Subcutaneous abdominal adipose tissue (tissue), 5 donors: ENCODE measurements at regions not wholly inside any gene's neighbourhood (a gene's known extent, or its start where the extent isn't known, plus 50 kb on each side); places are given as distances from the start of the nearest gene placed in this dataset.

Experiments
- H3K27ac ChIP-seq: one replicate; pipeline ENCODE4 v1.7.0; 2013; ENCODE audit warnings: low read depth, mild to moderate bottlenecking, inconsistent platforms, low read length, moderate library complexity
- H3K27me3 ChIP-seq, 5 donors: one replicate each; pipeline ENCODE4 v1.7.0; 2013; ENCODE audit warnings: low read length in 5 of 5, inconsistent platforms in 1 of 5; ENCODE audit not compliant: control insufficient read depth in 5 of 5, insufficient read depth in 4 of 5
- H3K36me3 ChIP-seq, 5 donors: one replicate each; pipeline ENCODE4 v1.7.0; 2013; ENCODE audit warnings: low read length in 5 of 5; ENCODE audit not compliant: control insufficient read depth in 5 of 5, insufficient read depth in 5 of 5
- H3K4me1 ChIP-seq, 5 donors: one replicate each; pipeline ENCODE4 v1.7.0; 2013; ENCODE audit warnings: low read length in 5 of 5, mild to moderate bottlenecking in 3 of 5, moderate library complexity in 1 of 5; ENCODE audit not compliant: control insufficient read depth in 5 of 5, insufficient read depth in 5 of 5
- H3K4me3 ChIP-seq, 5 donors: one replicate each; pipeline ENCODE4 v1.7.0; 2013; ENCODE audit warnings: low read length in 5 of 5, low read depth in 1 of 5
- H3K9ac ChIP-seq, 5 donors: one replicate each; pipeline ENCODE4 v1.7.0; 2013; ENCODE audit warnings: low read length in 5 of 5, mild to moderate bottlenecking in 4 of 5, moderate library complexity in 3 of 5
- H3K9me3 ChIP-seq, 5 donors: one replicate each; pipeline ENCODE4 v1.7.0; 2013; ENCODE audit warnings: low read length in 5 of 5; ENCODE audit not compliant: control insufficient read depth in 5 of 5
- donor health status: healthy.
- donor health status: healthy.
- donor health status: healthy.
- donor health status: healthy.
- donor health status: healthy.

GRCh38 chr4:4776934-4777333 is 82.5 kb upstream of the MSX1 start:
- H3K9me3 ChIP-seq = peaks cover 0 to 6% (median 4%) of the 10 kb centered on the region in 5 donors
- no peaks in the 10 kb centered on the region for H3K36me3 ChIP-seq
- no peak overlapping the region for H3K27ac ChIP-seq
- no peaks in the 10 kb centered on the region for H3K4me1 ChIP-seq
- H3K9ac ChIP-seq = no peak overlapping the region
- H3K27me3 ChIP-seq = peaks cover 0 to 10% (median 5%) of the 10 kb centered on the region in 5 donors
- no peak overlapping the region for H3K4me3 ChIP-seq

- H3K27me3 ChIP-seq = peaks cover 0 to 5% (median 0%) of the 10 kb centered on the region in 5 donors
- H3K27ac ChIP-seq = no peak overlapping the region
- no peak overlapping the region for H3K9ac ChIP-seq
- H3K9me3 ChIP-seq = peaks cover 0 to 2% (median under 1%) of the 10 kb centered on the region in 5 donors
- H3K36me3 ChIP-seq = no peaks in the 10 kb centered on the region
- H3K4me3 ChIP-seq = no peak overlapping the region
- no peaks in the 10 kb centered on the region for H3K4me1 ChIP-seq
These were observed 83.1 kb upstream of the MSX1 start for GRCh38 chr4:4776335-4776734.

GRCh38 chr4:4775493-4776004 is 83.9 kb upstream of the MSX1 start:
- H3K9ac ChIP-seq = no peak overlapping the region

GRCh38 chr4:4772534-4772933 is 86.9 kb upstream of the MSX1 start:
- Histone ChIP-seq H3K27ac (no peak overlapping the region), H3K9me3 (peaks cover 0 to 7% (median 0%) of the 10 kb centered on the region in 5 donors), H3K4me3 (no peak overlapping the region), H3K4me1 (no peaks in the 10 kb centered on the region), H3K36me3 (no peaks in the 10 kb centered on the region), H3K9ac (no peak overlapping the region), H3K27me3 (no peaks in the 10 kb centered on the region)

More at GRCh38 chr4:4775493-4776004, 83.9 kb upstream of the MSX1 start:
- H3K36me3 ChIP-seq = no peaks in the 10 kb centered on the region
- peaks cover 0 to 5% (median 0%) of the 10 kb centered on the region in 5 donors for H3K9me3 ChIP-seq
- peaks cover 0 to 5% (median 0%) of the 10 kb centered on the region in 5 donors for H3K27me3 ChIP-seq
- no peak overlapping the region for H3K4me3 ChIP-seq
- H3K27ac ChIP-seq = no peak overlapping the region
- no peaks in the 10 kb centered on the region for H3K4me1 ChIP-seq

GRCh38 chr4:4771160-4771559 is 88.3 kb upstream of the MSX1 start:
- Histone ChIP-seq H3K9me3 (peaks cover 0 to 9% (median 0%) of the 10 kb centered on the region in 5 donors), H3K4me1 (no peaks in the 10 kb centered on the region), H3K9ac (no peak overlapping the region), H3K27me3 (peaks cover 0 to under 1% (median 0%) of the 10 kb centered on the region in 5 donors), H3K4me3 (no peak overlapping the region), H3K27ac (no peak overlapping the region), H3K36me3 (no peaks in the 10 kb centered on the region)

- Histone ChIP-seq H3K9me3 (peaks cover 0 to 9% (median 0%) of the 10 kb centered on the region in 5 donors), H3K4me3 (no peak overlapping the region), H3K9ac (no peak overlapping the region), H3K36me3 (no peaks in the 10 kb centered on the region), H3K27ac (no peak overlapping the region), H3K27me3 (peaks cover 0 to 3% (median 0%) of the 10 kb centered on the region in 5 donors), H3K4me1 (no peaks in the 10 kb centered on the region)
These were observed 88.9 kb upstream of the MSX1 start for GRCh38 chr4:4770610-4771009.

GRCh38 chr4:4766564-4766963 is 92.9 kb upstream of the MSX1 start:
- H3K4me1 ChIP-seq = no peaks in the 10 kb centered on the region
- H3K4me3 ChIP-seq = no peak overlapping the region
- peaks cover 0 to 9% (median 0%) of the 10 kb centered on the region in 5 donors for H3K9me3 ChIP-seq
- H3K27me3 ChIP-seq = peaks cover 0 to 15% (median 6%) of the 10 kb centered on the region in 5 donors
- no peaks in the 10 kb centered on the region for H3K36me3 ChIP-seq
- H3K27ac ChIP-seq = no peak overlapping the region
- H3K9ac ChIP-seq = no peak overlapping the region

GRCh38 chr4:4765811-4766210 is 93.7 kb upstream of the MSX1 start:
- H3K9ac ChIP-seq = no peak overlapping the region
- no peak overlapping the region for H3K4me3 ChIP-seq
- H3K27ac ChIP-seq = no peak overlapping the region
- peaks cover 0 to 15% (median 6%) of the 10 kb centered on the region in 5 donors for H3K27me3 ChIP-seq
- H3K4me1 ChIP-seq = no peaks in the 10 kb centered on the region
- peaks cover 0 to 9% (median 0%) of the 10 kb centered on the region in 5 donors for H3K9me3 ChIP-seq
- H3K36me3 ChIP-seq = no peaks in the 10 kb centered on the region

GRCh38 chr4:4764558-4764905 is 94.9 kb upstream of the MSX1 start:
- H3K9me3 ChIP-seq = peaks cover 0 to 2% (median 0%) of the 10 kb centered on the region in 5 donors
- H3K4me3 ChIP-seq = no peak overlapping the region
- H3K36me3 ChIP-seq = no peaks in the 10 kb centered on the region
- H3K9ac ChIP-seq = no peak overlapping the region
- peaks cover 0 to 15% (median 6%) of the 10 kb centered on the region in 5 donors for H3K27me3 ChIP-seq
- no peaks in the 10 kb centered on the region for H3K4me1 ChIP-seq
- H3K27ac ChIP-seq = no peak overlapping the region

- Histone ChIP-seq H3K27ac (no peak overlapping the region), H3K36me3 (no peaks in the 10 kb centered on the region), H3K9me3 (peaks cover 0 to 2% (median 0%) of the 10 kb centered on the region in 5 donors), H3K27me3 (peaks cover 0 to 15% (median 6%) of the 10 kb centered on the region in 5 donors), H3K4me3 (no peak overlapping the region), H3K9ac (no peak overlapping the region), H3K4me1 (no peaks in the 10 kb centered on the region)
These were observed 95.5 kb upstream of the MSX1 start for GRCh38 chr4:4763822-4764557.
